LHCN-M2 (cell line): ENCODE measurements at regions not wholly inside any gene's neighbourhood (a gene's known extent, or its start where the extent isn't known, plus 50 kb on each side); places are given as distances from the start of the nearest gene placed in this dataset.

Experiments
- DNase-seq: peaks from one replicate; pipeline ENCODE4 v3.0.0-alpha.2; 2012; ENCODE audit warnings: low read depth

- no peak for DNase-seq
Measured at GRCh38 chr20:24106150-24106800, 117.7 kb upstream of the GGTLC1 start.

DNA sequence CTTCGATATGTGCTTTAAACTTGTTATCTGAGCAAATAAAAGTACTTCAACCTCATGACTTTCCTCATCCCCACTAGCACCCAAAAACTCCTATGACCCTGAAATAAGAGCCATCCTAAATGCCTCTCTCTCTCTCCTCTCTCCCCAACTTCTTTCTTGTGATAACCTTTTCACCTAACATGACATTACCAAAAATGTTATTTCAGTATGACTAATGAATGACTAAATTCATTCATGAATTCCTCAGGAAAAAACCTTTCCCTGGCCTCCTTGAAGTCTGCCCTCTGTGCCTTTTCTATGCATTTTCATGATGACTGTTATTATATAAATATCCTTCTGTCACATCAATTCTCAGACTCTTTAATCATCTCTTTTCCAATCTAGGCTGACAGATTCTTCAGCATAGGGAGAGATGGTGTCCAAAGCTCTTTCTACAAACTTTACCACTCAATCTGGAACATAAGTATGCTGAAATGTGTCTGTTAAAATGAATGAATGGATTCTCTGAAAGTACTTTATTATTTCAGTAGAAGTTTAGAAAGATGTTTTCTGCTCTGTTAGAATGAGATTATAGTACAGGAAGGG is 114.3 kb upstream of the GGTLC1 start:
- DNase-seq: no peak

DNA sequence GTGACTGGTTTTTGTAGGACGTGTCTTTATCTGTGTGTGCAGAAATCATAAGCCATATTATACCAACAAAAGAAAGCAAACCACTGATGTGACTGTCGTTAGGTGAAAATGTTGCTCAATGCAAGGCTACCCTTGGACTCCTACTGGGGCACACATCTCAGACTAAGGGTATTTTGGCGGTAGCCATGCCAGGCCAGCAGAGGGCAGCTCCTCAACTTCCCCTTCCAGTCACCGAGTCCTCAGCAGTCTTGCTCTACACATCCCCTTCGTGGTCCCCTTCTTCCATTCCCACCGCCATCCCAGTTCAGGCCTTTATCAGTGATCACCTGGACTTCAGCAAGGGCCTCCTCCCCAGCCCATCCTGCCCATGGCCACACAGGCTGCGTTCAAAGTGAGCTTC is 113.7 kb upstream of the GGTLC1 start:
- no peak for DNase-seq

DNA sequence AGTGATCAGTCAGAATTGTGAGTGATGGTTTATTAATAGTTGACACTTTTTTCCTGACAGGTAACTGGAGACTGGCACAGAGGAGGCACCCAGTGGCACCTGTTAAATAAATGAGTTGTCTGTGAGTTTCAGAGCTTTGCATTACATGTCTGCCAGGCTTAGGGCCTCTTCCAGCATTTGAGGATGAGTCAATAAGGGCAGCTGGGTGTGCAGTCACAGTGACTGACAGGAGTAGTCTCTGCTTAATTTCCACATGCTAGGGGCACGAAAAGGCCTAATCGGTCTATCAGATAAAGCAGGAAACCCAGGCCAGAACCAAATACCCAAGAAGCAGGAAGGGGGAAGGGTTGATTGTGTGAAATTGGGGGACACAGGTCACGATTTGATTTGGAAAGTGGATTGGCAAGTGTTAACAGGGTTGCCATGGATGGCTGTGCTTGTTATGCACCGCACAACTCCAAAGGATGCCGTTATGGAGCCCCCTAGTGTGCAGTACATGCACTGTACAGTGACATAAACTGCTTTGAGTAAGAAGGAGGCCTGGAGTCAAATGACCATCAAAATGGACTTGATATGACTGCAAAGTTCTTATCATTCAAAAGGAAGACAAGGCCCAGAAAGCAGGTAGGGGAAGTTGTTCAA is 111.9 kb upstream of the GGTLC1 start:
- DNase-seq: no peak

DNA sequence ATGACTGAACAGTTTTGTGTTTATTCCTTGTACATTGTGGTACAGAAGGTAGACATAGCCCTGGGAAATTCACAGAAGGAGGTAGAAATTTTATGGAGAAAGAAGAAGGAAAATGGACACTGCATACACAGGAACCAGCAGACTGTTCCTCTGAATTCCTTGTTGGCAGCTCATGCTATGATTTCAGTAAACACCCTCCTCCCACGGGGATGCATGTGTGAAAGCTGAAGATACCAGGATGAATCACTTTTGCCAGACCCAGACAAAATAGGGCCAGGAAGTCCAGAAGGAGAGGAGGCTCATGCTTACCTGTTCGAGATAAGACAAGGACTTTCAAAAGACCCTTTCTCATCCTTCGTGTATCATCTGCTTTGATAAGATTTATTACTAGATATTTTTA is 110.3 kb upstream of the GGTLC1 start:
- no peak for DNase-seq

DNA sequence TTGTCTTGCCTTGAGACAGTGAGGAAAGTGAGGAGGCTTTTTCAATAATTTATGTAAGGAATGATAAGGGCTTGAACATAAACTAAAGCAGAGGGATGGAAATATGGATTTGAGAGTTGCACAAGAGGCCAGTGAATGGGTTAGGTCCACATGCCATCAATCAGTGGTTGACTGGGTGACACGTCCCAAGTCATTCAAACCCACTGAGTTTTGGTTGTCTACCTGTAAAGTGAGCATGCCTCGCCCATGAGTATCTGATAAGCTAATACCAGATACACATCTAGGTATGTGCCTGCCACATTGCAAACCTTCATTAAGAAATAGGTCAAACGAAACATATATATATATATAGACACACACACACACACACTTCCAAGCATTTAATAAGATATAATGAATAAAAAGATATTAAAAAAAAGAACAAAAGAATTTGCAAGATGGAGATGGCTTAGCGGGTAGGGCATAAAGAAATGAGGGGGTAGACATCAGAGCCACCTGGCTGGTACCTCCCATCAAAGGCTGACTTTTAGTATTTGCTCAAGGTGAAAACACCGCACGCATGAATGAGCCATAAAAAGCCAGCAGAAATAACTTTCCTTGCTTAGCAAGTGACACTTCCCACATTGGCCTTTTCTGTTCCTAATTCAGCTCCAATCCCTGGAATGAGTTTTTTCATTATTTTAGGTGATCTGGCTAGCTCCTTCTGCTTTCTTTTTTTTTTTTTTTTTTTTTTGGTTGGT is 109.1 kb upstream of the GGTLC1 start:
- no peak for DNase-seq

GRCh38 chr20:24096864-24097450 is 108.4 kb upstream of the GGTLC1 start:
- no peak for DNase-seq

DNA sequence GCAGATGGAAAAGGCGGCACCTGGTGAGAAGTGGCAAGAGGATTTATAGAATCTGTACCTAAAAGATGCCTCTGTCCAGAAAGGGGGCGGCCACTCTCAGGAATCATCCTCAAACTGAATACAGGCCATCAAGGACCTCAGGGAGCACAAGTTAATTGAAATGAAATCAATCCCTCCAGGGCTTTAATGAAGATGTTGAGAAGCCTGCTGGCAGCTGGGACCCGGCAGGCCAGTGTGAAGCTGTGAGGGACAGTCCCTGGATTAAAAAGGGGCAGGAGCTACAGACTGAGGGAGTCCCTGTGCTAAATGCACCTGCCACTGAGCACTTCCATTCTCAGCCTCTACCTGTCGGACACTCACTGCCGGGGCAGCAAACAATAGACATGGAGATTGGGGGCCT is 107.7 kb upstream of the GGTLC1 start:
- DNase-seq: no peak

GRCh38 chr20:24095756-24096155 is 107.2 kb upstream of the GGTLC1 start:
- DNase-seq: no peak

DNA sequence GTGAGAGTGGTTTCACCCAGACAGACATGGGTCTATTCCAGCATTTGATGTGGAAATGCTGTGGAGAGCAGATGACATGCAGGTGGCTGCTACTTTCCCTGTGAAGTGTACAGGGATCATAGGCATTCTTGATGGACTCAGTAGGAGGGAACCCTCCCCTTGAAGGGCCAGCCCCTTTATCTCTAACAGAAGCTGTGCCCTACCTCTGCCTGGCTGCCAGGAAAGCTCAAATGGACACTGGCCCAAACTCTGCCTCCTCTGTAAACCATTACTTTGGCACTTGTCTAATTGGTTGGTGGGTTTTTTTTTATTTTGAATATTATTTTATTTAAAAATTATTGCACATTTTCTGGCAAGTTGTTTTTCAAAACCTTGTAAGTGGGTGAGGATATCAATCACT is 106.7 kb upstream of the GGTLC1 start:
- no peak for DNase-seq

DNA sequence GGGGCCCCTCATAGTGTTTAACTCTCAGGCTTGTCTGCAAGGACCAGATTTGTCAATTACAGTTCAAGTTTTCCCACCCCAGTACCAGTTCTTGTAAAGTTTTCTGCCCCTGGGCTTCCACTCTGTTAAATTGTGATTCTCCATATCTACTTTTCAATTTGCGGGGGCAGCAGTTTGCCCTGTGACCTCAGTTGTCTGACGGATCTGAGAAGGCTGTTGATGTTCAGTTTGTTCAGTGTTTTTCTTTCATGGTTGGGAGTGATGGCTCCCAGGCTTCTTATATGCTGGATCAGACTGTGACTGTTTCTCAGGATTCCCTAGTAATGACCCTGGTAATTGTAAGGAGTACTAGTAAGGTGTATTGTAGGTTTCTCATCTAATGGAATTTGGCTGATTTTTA is 101.0 kb upstream of the GGTLC1 start:
- no peak for DNase-seq

DNA sequence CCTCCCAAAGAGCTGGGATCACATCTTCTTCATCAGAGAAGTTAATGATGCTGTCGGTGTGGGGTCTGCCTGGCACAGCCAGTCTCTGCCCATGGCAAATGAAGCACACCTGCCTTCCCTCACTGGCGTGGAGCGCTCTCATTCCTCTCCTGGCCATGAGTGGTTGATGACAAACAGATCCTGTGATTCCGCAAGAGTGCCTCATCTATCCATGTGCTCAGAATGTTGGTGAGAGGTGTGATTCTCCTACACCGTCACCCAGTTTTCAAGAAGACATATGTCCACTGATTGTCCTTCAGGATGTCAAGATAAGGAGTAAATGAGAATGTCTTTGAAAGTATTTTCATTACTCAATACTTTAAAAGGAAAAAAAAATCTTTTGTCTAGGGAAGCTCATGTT is 97.5 kb upstream of the GGTLC1 start:
- DNase-seq: no peak

GRCh38 chr20:24084281-24084680 is 95.7 kb upstream of the GGTLC1 start:
- DNase-seq: no peak

GRCh38 chr20:24081077-24081476 is 92.5 kb upstream of the GGTLC1 start:
- no peak for DNase-seq

- DNase-seq: no peak
Measured at GRCh38 chr20:24079661-24080412, 91.3 kb upstream of the GGTLC1 start.

DNA sequence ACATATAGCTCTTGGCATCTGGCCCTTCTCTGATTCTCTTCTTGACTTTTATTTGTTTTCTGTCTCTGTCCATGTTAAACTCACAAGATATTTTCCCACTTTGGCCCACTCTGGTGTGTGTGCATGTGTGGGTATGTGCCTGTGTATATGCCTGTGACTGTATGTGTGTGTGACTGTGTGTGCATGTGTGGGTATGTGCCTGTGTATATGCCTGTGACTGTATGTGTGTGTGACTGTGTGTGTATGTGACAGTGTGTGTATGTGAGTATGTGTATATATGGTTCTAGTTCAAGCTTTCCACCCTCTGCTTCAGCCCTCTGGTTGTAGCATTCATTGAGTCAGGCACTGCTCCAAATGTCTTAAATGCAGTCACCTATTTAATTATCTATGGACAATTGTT is 88.6 kb upstream of the GGTLC1 start:
- DNase-seq: no peak

- no peak for DNase-seq
Measured at GRCh38 chr20:24070679-24071078, 82.1 kb upstream of the GGTLC1 start.

GRCh38 chr20:24066076-24066700 is 77.6 kb upstream of the GGTLC1 start:
- no peak for DNase-seq

DNA sequence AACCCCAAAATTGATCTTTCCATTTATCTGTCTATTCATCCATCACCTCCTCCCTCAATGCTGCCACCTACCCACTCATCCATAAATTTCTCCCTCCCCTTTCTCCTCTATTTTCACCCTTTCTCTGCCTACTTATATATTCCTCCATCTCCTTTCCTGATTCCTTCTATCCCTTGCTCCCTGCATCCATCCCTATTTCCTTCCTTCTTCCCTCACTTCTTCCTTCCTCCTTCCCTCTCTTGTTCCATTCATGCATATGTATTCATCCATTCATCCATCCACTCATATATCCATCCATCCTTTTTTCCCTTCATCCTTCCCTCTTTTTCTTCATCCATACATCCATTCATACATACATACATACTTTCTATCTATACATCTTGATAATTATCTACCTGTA is 76.3 kb upstream of the GGTLC1 start:
- no peak for DNase-seq

DNA sequence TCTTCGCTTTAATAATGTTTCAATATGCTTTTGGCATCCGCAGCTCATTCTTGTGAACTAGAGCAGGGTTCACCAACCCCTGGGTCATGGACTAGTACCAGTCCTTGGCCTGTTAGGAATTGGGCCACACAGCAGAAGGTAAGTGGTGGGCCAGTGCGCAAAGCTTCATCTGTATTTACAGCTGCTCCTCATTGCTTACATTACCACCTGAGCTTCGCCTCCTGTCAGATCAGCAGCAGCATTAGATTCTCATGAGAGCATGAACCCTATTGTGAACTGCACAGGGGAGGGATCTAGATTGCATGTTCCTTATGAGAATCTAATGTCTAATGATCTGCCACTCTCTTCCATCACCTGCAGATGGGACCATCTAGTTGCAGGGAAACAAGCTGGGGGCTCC is 75.5 kb upstream of the GGTLC1 start:
- no peak for DNase-seq

GRCh38 chr20:24063100-24063499 is 74.5 kb upstream of the GGTLC1 start:
- no peak for DNase-seq
